Body of pancreas (tissue), 4 donors: ENCODE measurements at regions not wholly inside any gene's neighbourhood (a gene's known extent, or its start where the extent isn't known, plus 50 kb on each side); places are given as distances from the start of the nearest gene placed in this dataset.

Experiments used
- ATAC-seq: fragments of 150-250 bp; one replicate; pipeline ENCODE4 v1.9.1; 2016
- DNase-seq, 4 donors: peaks; one replicate each; pipeline ENCODE4 v3.0.0-alpha.2; 2019
- H3K27ac ChIP-seq, 4 donors: fragments of 200-600 bp; sonication (generic); 1 replicate in 3 of 4; 2 replicates in 1 of 4; pipeline versions ENCODE4 v1.5.1 to v1.6.1; 2016 to 2019; ENCODE audit warnings: mild to moderate bottlenecking in 1 of 4, mixed read lengths in 1 of 4, moderate library complexity in 1 of 4
- H3K27me3 ChIP-seq, 2 donors: fragments of 200-600 bp; sonication (generic); one replicate each; pipeline ENCODE4 v1.6.0; 2016; ENCODE audit warnings: mild to moderate bottlenecking in 1 of 2
- H3K36me3 ChIP-seq, 2 donors: fragments of 200-600 bp; sonication (generic); replicated peaks in 1 of 2; 2 replicates each; pipeline ENCODE4 v1.5.1; 2016; ENCODE audit warnings: low read depth in 2 of 2; ENCODE audit not compliant: insufficient read depth in 1 of 2
- H3K4me1 ChIP-seq: fragments of 200-600 bp; sonication (generic); one replicate; pipeline ENCODE4 v1.6.0; 2016
- H3K4me3 ChIP-seq, 2 donors: fragments of 200-600 bp; sonication (generic); 1 replicate in 1 of 2; 2 replicates in 1 of 2; pipeline ENCODE4 v1.5.1; 2016 to 2019
- H3K9me3 ChIP-seq, 3 donors: fragments of 200-600 bp; sonication (generic); 1 replicate in 2 of 3; 2 replicates in 1 of 3; pipeline ENCODE4 v1.5.1; 2016
- POLR2A ChIP-seq, 3 donors: fragments of 450-650 bp; IDR thresholded peaks; one replicate each; pipeline ENCODE4 v1.6.1; 2016; ENCODE audit warnings: antibody characterized with exemption in 3 of 3, mild to moderate bottlenecking in 2 of 3
- WGBS, 2 donors: methylation state at CpG; one replicate each; pipeline ENCODE4 v1.1.5; 2017; 5-methylcytosine and 5-hydroxymethylcytosine counted together
- intact Hi-C: fragments of 100-400 bp; cut with DNase I; formaldehyde crosslinking; loops from one replicate; pipeline ENCODE4 v1.15.1; 2023
- TF ChIP-seq, protein P1 (sequence below), 7 experiments: fragments of 450-650 bp in 4 of 7; fragments of 200-600 bp in 3 of 7; sonication (generic) in 3 of 7; IDR thresholded peaks; one replicate each; pipeline ENCODE4 v1.5.1; 2016 to 2019; ENCODE audit warnings: antibody characterized with exemption in 7 of 7

DNA sequence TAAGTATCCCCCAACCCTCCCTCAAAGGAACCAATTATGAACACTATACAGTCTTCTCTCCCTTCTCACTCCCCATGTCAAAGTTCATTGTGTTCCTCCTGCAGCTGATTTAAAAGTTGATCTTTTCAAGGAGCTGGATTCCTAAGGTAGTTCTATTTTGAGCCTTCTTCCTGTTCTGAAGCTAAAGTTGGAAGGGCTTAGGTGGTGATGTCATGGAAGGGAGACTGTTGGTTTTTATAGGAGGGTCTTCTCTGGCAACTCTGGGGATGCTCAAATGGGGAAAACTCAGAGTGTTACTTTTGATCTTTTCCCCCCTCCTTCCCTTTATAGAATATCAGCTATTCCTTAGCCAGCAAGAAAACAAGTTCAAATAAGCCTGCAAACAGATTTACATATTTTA is 83.0 kb upstream of the AK4 start:
- H3K36me3 ChIP-seq = no peaks in the 10 kb centered on the region
- no peaks in the 10 kb centered on the region for H3K27me3 ChIP-seq
- peak overlapping the region in 3 of 4 donors; percentile 93 to 97 (median 95) for H3K27ac ChIP-seq
- H3K4me3 ChIP-seq = no peak overlapping the region
- TF ChIP-seq, protein P1, sequence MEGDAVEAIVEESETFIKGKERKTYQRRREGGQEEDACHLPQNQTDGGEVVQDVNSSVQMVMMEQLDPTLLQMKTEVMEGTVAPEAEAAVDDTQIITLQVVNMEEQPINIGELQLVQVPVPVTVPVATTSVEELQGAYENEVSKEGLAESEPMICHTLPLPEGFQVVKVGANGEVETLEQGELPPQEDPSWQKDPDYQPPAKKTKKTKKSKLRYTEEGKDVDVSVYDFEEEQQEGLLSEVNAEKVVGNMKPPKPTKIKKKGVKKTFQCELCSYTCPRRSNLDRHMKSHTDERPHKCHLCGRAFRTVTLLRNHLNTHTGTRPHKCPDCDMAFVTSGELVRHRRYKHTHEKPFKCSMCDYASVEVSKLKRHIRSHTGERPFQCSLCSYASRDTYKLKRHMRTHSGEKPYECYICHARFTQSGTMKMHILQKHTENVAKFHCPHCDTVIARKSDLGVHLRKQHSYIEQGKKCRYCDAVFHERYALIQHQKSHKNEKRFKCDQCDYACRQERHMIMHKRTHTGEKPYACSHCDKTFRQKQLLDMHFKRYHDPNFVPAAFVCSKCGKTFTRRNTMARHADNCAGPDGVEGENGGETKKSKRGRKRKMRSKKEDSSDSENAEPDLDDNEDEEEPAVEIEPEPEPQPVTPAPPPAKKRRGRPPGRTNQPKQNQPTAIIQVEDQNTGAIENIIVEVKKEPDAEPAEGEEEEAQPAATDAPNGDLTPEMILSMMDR (IDR thresholded peaks at IDR 0.05) = no peak
- no peak for TF ChIP-seq POLR2A (IDR thresholded peaks at IDR 0.05)
- ATAC-seq (no peak), DNase-seq (no peak)
- no peaks in the 10 kb centered on the region for H3K9me3 ChIP-seq
- intact Hi-C loops = no loop called here
- H3K4me1 ChIP-seq = peaks cover 32% of the 10 kb centered on the region

DNA sequence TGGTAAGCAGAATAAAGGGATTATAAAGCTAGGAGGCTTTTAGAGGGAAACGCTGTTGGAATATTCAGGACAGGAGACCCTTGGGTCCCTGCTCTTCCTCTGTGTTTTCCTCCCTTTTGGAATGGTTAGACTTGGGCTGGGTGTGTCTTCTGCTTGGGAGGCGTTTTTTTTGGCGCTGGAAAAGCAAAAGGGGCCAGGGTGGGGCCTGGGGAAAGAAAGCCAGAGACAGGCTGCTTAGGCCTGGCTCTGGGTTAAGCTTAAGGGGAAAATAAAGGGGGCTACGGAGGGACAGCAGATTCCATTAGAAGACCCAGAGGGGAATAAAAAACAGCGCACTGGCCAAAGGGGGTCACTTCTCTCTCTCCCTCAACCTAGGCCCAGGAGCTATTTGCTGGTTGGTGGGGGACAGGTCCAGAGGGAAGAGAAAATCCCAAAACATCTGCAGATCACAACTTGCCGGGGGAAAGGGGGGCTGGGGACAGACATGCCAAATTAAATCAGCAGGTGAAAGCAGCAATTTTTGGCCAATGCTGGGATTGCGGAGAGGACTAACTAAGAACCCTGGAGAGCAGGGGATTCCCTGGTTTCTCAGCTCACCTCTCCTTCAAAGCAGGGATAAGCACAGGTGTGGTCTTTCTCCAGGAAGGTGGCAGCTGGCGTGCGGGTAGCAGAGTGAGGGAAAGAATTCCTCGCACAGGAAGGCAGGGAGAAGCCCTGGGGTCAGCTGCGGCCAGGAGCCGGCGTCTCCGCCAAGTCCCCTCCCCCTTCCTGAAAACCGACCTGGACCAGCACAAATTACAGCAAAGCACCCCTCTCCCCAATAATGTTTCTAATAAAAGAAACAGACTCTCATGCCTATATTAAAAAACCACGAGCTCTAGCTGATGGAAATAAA is 82.2 kb upstream of the AK4 start:
- H3K4me3 ChIP-seq = peak overlapping the region; percentile 61 to 82
- ATAC-seq (peak; percentile 14), DNase-seq (peak; percentile 57 to 70 (median 62))
- no peak for TF ChIP-seq POLR2A (IDR thresholded peaks at IDR 0.05)
- TF ChIP-seq, protein P1 (IDR thresholded peaks at IDR 0.05) = no peak
- intact Hi-C loops = no loop called here
- no peaks in the 10 kb centered on the region for H3K9me3 ChIP-seq
- peaks cover 32% of the 10 kb centered on the region for H3K4me1 ChIP-seq
- H3K36me3 ChIP-seq = no peaks in the 10 kb centered on the region
- 15 to 19% methylated on average over 16 of the region's 16 CpGs for WGBS, 2 donors
- H3K27ac ChIP-seq = peak overlapping the region; percentile 93 to 99 (median 96)
- H3K27me3 ChIP-seq = no peaks in the 10 kb centered on the region

DNA sequence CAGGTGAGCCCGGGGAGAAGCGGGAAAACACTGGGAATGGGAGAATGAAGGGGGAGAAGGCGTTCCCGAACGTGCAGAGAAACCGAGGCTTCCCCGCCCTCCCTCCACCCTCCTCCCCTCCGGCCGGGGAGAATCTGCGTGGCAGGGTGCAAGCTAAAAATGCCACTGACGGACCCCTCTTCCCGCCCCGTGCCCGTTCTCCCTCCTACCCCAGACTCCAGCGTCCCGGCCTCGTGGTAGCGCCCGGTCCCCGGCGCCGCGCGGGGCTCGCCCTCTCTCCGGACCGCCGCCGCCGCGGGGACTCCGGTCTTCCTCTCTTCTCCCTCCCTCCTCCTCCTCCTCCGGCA is 81.6 kb upstream of the AK4 start:
- ATAC-seq (no peak), DNase-seq (no peak)
- intact Hi-C loops = no loop called here

DNA sequence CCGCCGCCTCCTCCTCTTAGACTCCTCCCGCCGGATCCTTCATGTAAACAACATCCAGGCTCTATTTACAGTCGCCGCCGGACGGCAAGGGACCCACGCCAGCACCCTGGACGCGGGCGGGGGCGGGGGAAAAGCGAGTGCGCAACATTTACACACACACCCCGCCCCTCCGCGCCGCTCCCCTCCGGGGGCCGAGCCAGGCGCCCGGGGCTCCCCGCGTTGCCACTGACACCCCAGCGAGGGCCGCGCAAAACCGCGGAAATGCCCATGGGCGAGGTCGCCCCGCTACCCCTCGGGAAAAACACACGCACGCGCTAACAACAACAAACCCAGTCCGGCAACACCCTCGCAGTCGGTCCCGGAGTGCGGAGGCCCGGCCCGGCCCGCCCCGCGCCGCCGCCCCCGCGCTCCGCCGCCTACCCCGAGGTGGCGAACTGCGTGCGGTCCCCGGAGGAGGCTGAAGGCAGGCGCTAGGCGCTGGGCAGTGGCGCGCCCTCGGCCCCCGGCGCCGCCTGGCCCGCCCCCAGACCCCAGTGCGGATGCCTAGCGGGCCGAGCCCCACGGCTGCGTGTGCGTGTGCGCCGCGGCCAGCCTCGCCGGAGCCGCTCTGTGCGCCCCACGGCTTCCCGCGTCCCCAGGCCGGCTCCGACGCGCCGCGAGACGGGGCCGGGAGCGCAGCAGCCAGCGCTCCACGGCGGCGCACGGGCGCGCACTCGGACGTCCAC is 81.1 kb upstream of the AK4 start:
- TF ChIP-seq POLR2A (IDR thresholded peaks at IDR 0.05) = peak; percentile 79 to 86 (median 80)
- TF ChIP-seq, protein P1 (IDR thresholded peaks at IDR 0.05) = no peak
- peak overlapping the region; percentile 93 to 99 (median 96) for H3K27ac ChIP-seq
- intact Hi-C loops = no loop called here
- peak overlapping the region; percentile 61 to 82 for H3K4me3 ChIP-seq
- ATAC-seq (peak; percentile 82), DNase-seq (peak; percentile 91 to 94 (median 93))
- H3K4me1 ChIP-seq = peaks cover 32% of the 10 kb centered on the region
- no peaks in the 10 kb centered on the region for H3K9me3 ChIP-seq
- H3K27me3 ChIP-seq = no peaks in the 10 kb centered on the region
- 0% methylated on average over 5 to 101 of the region's 101 CpGs for WGBS, 2 donors
- H3K36me3 ChIP-seq = no peaks in the 10 kb centered on the region

More for the DNA sequence above, 81.6 kb upstream of the AK4 start:
- Histone ChIP-seq H3K27me3 (no peaks in the 10 kb centered on the region), H3K27ac (peak overlapping the region; percentile 93 to 99 (median 96)), H3K4me3 (peak overlapping the region; percentile 61 to 82), H3K9me3 (no peaks in the 10 kb centered on the region), H3K36me3 (no peaks in the 10 kb centered on the region), H3K4me1 (peaks cover 32% of the 10 kb centered on the region)
- TF ChIP-seq, protein P1 (IDR thresholded peaks at IDR 0.05) = no peak
- TF ChIP-seq POLR2A (IDR thresholded peaks at IDR 0.05) = no peak
- WGBS, 2 donors = 0% methylated on average over 23 to 33 of the region's 33 CpGs
